ENCODE measurements at regions not wholly inside any gene's neighbourhood (a gene's known extent, or its start where the extent isn't known, plus 50 kb on each side); places are given as distances from the start of the nearest gene placed in this dataset.

DNA sequence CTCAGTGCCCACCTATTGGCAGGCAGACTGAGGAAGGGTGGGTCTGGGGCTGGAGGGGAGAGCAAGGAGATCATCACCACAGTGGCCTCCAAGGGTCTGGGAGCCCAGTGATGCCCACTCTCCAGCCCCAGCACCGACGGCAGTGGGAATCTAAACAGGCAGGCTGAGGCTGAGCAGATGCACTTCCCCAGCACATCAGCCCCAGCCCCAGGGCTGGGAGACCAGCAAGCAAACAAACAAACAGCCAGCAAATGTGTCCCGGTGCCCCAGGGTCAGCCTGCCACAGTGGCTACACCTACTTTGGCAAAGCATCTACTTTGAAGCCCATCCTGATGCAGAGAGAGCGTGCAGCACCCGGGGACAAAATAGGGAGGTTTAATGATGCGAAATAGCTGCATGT is 216.3 kb upstream of the ZC3H12A start:
- no peak overlapping the region for H3K27ac ChIP-seq (ENCODE audit: insufficient read depth, low read length)
- H3K4me3 ChIP-seq (replicated peaks in 1 of 4; ENCODE audit: control extremely low read depth in 1 of 4, insufficient read depth in 1 of 4, low read depth in 3 of 4, low read length in 4 of 4), result no peak overlapping the region
- no peaks in the 10 kb centered on the region for H3K4me1 ChIP-seq (ENCODE audit: control insufficient read depth, extremely low read depth, insufficient read depth, low read length)
- no peaks in the 10 kb centered on the region for H3K36me3 ChIP-seq (ENCODE audit: control insufficient read depth, insufficient read depth, low read length)
- H3K27me3 ChIP-seq (ENCODE audit: control insufficient read depth, insufficient read depth, low read length), result no peaks in the 10 kb centered on the region
- H3K9ac ChIP-seq (ENCODE audit: insufficient read depth, low read length), result no peak overlapping the region
- H2AFZ ChIP-seq (ENCODE audit: low read length), result no peak overlapping the region
- TF ChIP-seq, protein P1, sequence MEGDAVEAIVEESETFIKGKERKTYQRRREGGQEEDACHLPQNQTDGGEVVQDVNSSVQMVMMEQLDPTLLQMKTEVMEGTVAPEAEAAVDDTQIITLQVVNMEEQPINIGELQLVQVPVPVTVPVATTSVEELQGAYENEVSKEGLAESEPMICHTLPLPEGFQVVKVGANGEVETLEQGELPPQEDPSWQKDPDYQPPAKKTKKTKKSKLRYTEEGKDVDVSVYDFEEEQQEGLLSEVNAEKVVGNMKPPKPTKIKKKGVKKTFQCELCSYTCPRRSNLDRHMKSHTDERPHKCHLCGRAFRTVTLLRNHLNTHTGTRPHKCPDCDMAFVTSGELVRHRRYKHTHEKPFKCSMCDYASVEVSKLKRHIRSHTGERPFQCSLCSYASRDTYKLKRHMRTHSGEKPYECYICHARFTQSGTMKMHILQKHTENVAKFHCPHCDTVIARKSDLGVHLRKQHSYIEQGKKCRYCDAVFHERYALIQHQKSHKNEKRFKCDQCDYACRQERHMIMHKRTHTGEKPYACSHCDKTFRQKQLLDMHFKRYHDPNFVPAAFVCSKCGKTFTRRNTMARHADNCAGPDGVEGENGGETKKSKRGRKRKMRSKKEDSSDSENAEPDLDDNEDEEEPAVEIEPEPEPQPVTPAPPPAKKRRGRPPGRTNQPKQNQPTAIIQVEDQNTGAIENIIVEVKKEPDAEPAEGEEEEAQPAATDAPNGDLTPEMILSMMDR (conservative IDR thresholded peaks at IDR 0.05 in 1 of 2, IDR thresholded peaks at IDR 0.05 in 1 of 2; ENCODE audit: low read depth in 1 of 2, low read length in 2 of 2), result no peak
- TF ChIP-seq EZH2 (IDR thresholded peaks at IDR 0.05; ENCODE audit: low read length, missing control alignments), result no peak
- no peaks in the 10 kb centered on the region for H3K9me3 ChIP-seq (ENCODE audit: control insufficient read depth, insufficient read depth, low read depth, low read length)
- H3K79me2 ChIP-seq (ENCODE audit: control insufficient read depth, insufficient read depth, low read length), result no peaks in the 10 kb centered on the region
- no peak overlapping the region for H3K4me2 ChIP-seq (ENCODE audit: extremely low read depth, insufficient read depth, low read length)
- no peaks in the 10 kb centered on the region for H4K20me1 ChIP-seq (ENCODE audit: control insufficient read depth, extremely low read depth, insufficient read depth, low read length)
- DNase-seq (ENCODE audit: low read depth in 2 of 2), result no peak

DNA sequence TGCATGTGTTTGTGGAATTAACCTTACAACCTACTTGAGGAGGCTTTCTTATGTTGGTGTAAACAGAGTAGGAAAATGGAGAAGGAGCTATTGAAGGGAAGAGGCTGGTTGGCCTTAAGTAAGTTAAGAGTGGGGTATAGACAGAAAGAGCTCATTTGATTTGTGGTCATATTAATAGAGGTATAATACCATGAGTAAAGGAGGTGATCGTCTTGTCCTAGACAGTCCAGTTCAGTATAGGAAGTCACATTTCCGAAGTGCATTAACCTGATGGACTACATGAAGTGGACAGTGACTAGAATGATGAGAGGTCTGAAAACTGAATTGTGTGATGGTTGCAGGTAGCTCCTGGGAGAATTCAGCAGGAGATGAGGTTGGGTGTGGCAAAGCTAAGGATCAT is 215.4 kb upstream of the ZC3H12A start:
- H3K27me3 ChIP-seq (ENCODE audit: control insufficient read depth, insufficient read depth, low read length), result no peaks in the 10 kb centered on the region
- H3K4me3 ChIP-seq (replicated peaks in 1 of 4; ENCODE audit: control extremely low read depth in 1 of 4, insufficient read depth in 1 of 4, low read depth in 3 of 4, low read length in 4 of 4), result no peak overlapping the region
- no peak for DNase-seq (ENCODE audit: low read depth in 2 of 2)
- H3K4me2 ChIP-seq (ENCODE audit: extremely low read depth, insufficient read depth, low read length), result no peak overlapping the region
- H3K4me1 ChIP-seq (ENCODE audit: control insufficient read depth, extremely low read depth, insufficient read depth, low read length), result no peaks in the 10 kb centered on the region
- no peak overlapping the region for H2AFZ ChIP-seq (ENCODE audit: low read length)
- H3K27ac ChIP-seq (ENCODE audit: insufficient read depth, low read length), result no peak overlapping the region
- H3K9me3 ChIP-seq (ENCODE audit: control insufficient read depth, insufficient read depth, low read depth, low read length), result no peaks in the 10 kb centered on the region
- H3K79me2 ChIP-seq (ENCODE audit: control insufficient read depth, insufficient read depth, low read length), result no peaks in the 10 kb centered on the region
- H3K36me3 ChIP-seq (ENCODE audit: control insufficient read depth, insufficient read depth, low read length), result no peaks in the 10 kb centered on the region
- H4K20me1 ChIP-seq (ENCODE audit: control insufficient read depth, extremely low read depth, insufficient read depth, low read length), result no peaks in the 10 kb centered on the region
- TF ChIP-seq, protein P1 (conservative IDR thresholded peaks at IDR 0.05 in 1 of 2, IDR thresholded peaks at IDR 0.05 in 1 of 2; ENCODE audit: low read depth in 1 of 2, low read length in 2 of 2), result no peak
- TF ChIP-seq EZH2 (IDR thresholded peaks at IDR 0.05; ENCODE audit: low read length, missing control alignments), result no peak
- no peak overlapping the region for H3K9ac ChIP-seq (ENCODE audit: insufficient read depth, low read length)

DNA sequence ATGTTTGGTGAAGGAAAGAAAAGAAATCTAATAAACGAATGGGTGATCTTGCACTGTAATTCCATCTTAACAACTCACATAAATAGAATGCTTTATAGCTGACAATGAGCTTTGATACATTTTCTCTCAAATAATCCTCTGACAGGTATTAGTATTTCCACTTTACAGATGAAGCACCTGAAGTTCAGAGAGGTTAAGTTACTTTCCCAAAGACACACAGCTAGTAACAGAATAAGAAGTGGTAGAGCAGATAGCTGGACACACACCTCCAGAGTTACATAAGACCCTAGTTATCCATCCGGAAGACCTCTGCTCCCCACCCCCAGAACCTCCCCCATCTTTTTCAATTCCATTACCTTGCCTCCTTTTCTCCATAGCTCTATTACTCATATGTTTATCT is 213.3 kb upstream of the ZC3H12A start:
- H3K4me3 ChIP-seq (replicated peaks in 1 of 4; ENCODE audit: control extremely low read depth in 1 of 4, insufficient read depth in 1 of 4, low read depth in 3 of 4, low read length in 4 of 4), result no peak overlapping the region
- H3K9me3 ChIP-seq (ENCODE audit: control insufficient read depth, insufficient read depth, low read depth, low read length), result no peaks in the 10 kb centered on the region
- no peaks in the 10 kb centered on the region for H4K20me1 ChIP-seq (ENCODE audit: control insufficient read depth, extremely low read depth, insufficient read depth, low read length)
- no peak overlapping the region for H3K27ac ChIP-seq (ENCODE audit: insufficient read depth, low read length)
- H3K4me1 ChIP-seq (ENCODE audit: control insufficient read depth, extremely low read depth, insufficient read depth, low read length), result no peaks in the 10 kb centered on the region
- H3K36me3 ChIP-seq (ENCODE audit: control insufficient read depth, insufficient read depth, low read length), result no peaks in the 10 kb centered on the region
- TF ChIP-seq, protein P1 (conservative IDR thresholded peaks at IDR 0.05 in 1 of 2, IDR thresholded peaks at IDR 0.05 in 1 of 2; ENCODE audit: low read depth in 1 of 2, low read length in 2 of 2), result no peak
- H3K79me2 ChIP-seq (ENCODE audit: control insufficient read depth, insufficient read depth, low read length), result no peaks in the 10 kb centered on the region
- no peak overlapping the region for H2AFZ ChIP-seq (ENCODE audit: low read length)
- H3K27me3 ChIP-seq (ENCODE audit: control insufficient read depth, insufficient read depth, low read length), result no peaks in the 10 kb centered on the region
- no peak overlapping the region for H3K4me2 ChIP-seq (ENCODE audit: extremely low read depth, insufficient read depth, low read length)
- H3K9ac ChIP-seq (ENCODE audit: insufficient read depth, low read length), result no peak overlapping the region
- DNase-seq (ENCODE audit: low read depth in 2 of 2), result no peak

Data from fibroblast of lung (primary cell).